ENCODE measurements at regions not wholly inside any gene's neighbourhood (a gene's known extent, or its start where the extent isn't known, plus 50 kb on each side); places are given as distances from the start of the nearest gene placed in this dataset.

DNA sequence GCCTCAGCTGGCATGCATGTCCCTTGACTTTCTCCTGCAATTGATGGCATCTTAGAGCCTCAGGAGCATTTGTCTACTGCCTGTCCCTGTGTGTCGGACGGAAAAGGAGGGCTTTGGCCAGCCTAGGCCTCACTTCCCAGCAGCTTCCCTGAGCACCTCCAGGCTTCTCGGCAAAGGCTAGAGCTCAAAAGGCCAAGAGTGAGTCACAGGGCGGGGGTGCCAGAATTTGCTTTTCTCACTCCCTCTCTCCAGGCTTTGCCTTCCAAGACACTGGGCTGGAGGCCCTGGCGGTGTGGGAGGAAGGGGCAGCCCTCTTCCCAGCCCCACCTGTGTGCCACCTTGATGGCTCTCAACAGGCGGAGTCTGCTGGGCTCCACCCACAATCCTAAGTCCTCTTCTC lies 107.3 kb upstream of the MAF start:
- TF ChIP-seq POLR2AphosphoS5 (IDR thresholded peaks at IDR 0.05; ENCODE audit: low read depth, low read length), result no peak
- no peak for TF ChIP-seq TAF1 (IDR thresholded peaks at IDR 0.05; ENCODE audit: low read depth, low read length)
- no peak for TF ChIP-seq POLR2A (IDR thresholded peaks at IDR 0.05; ENCODE audit: low read depth, low read length)
- TF ChIP-seq PAX5 (IDR thresholded peaks at IDR 0.05; ENCODE audit: insufficient read depth, low read length, severe bottlenecking), result no peak
